NCI-H2081 (cell line): ENCODE measurements at regions not wholly inside any gene's neighbourhood (a gene's known extent, or its start where the extent isn't known, plus 50 kb on each side); places are given as distances from the start of the nearest gene placed in this dataset.

Source experiments
- DNase-seq, 2 experiments: peaks; one replicate each; lab custom pipeline; 2025; lab: John Stamatoyannopoulos, UW

DNA sequence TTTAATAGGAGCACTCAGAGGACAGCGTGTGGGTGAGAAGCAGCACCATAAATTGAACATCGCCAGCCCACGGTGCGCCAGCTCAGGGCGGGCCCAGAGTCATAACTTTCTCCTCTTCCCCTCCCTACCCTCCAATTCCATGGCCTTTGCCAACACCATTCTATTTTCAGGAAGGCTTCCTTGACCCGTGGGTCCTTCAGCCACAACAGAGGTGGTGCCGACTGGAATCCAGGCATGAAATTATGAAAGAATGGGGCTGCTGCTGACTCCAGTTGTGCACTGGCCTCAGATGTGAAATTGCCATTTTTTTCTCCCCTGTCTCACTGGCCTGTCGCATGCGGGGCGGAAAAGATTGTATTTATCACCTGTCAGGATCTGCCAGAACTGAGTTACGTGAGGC, 345.9 kb downstream of the MIAT start:
- no peak for DNase-seq

- no peak for DNase-seq
Measured at GRCh38 chr22:27004434-27004833, 347.0 kb downstream of the MIAT start.

DNA sequence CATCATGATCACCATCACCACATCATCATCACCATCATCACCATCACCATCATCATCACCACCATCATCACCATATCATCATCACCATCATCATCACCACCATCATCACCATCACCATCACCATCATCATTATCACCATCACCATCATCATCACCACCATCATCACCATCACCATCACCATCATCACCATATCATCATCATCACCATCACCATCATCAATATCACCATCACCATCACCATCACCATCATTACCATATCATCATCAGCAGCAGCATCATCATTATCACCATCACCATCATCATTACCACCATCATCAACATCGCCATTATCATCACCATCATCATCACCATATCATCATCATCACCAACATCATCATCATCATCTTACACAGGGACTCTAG, 351.1 kb downstream of the MIAT start:
- DNase-seq: no peak

DNA sequence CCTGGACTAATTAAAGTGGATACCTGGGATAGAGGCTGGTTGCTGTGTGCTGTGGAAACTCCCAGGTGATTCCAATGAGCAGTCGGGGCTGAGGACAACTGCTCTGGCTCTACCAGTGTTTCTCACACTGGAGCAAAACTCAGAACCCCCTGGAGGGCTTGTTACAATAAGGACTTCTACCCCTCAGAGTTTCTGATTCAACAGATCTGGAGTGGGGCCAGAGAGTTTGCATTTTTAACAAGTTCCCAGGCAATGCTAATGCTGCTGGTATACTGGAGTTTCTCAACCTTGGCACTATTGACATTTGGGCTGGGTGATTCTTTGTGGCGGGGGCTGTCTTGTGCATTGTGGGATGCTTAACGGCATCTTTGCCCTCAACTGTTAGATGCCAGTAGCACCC, 353.7 kb downstream of the MIAT start:
- no peak for DNase-seq

DNA sequence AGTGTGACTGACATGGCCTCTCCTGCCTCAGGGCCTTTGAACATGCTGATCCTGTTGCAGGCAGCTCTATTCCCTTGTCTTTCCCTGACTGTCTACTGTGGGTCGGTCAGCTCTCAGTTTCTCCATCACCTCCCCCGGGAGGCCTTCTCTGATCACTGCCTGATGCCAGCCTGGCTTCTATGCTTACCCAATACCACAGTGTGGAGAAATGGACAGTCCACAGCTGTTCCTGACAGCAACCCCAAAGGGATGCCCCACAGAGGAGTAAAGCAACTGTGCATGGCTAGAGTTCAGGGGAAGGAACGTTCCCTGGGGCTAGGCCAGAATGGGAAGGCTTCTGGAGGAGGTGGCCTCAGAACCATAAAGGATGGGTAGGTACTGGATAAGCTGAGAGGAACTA, 354.3 kb downstream of the MIAT start:
- DNase-seq: no peak

- no peak for DNase-seq
Measured at GRCh38 chr22:27019827-27020226, 362.4 kb downstream of the MIAT start.

- no peak for DNase-seq
Measured at GRCh38 chr22:27022274-27022895, 365.0 kb downstream of the MIAT start.

DNA sequence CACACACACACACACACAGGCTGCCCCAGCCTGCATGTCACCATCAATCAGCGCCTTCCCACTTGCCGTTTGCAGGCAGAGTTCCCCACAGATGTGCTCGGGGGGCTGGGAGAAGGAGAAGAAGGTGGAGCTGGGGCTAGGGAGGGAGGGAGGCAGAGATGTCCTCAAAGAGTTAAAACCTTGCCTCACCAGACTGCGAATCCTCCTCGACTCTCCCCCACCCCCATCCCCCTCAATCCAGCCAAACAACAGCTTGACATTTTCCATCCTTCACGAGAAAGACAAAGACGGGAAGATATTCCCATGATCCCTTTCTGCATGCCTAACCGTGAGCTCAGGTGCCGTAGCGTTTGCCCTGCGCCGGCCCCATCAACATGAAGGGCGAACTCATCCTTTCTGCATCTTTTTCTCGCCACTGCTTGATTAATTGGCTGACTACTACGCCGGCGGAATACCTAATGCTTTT, 365.5 kb downstream of the MIAT start:
- no peak for DNase-seq

DNA sequence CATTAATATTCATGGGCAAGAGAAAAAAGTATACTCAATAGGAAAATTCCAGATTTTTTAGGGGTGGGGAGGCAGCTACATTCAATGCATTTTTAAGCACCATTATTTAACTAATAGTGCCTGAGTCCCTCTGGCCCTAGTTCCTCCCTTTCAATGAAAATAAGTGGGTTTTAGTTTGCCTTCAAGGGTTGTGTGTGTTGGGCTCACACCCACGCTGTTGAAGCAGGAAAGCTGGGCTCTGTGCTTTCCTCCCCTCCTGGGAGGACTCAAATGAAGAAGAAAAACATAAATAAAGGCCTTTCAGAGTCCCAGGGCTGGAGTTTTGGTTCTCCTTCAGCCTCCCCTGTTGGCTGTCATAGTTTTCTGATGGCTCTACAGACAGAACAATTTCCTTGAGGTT, 366.2 kb downstream of the MIAT start:
- no peak for DNase-seq

GRCh38 chr22:27024982-27025381, 367.6 kb downstream of the MIAT start:
- no peak for DNase-seq

DNA sequence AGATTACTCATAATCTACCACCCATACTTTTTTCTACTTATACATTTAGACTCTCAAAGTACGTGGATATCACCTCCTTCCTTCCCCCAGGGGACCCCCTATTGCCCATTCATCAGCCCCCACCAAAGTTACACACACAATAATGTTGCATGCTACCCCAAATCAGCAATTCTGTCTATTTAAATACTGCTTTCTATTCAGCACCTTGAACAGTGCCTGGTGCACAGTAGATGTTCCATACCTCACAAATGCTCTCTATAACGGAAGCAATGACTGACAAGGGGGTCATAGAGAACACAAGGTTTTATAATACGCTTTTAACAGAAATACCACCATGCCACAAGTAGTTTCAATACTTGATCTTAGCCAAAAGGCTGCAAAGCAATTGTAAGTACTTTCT, 370.7 kb downstream of the MIAT start:
- DNase-seq: no peak

- no peak for DNase-seq
Measured at GRCh38 chr22:27029584-27030130, 372.3 kb downstream of the MIAT start.

- peak; percentile 18 to 55 for DNase-seq
Measured at GRCh38 chr22:27032091-27032761, 374.8 kb downstream of the MIAT start.

- DNase-seq: no peak
Measured at GRCh38 chr22:27041745-27042310, 384.4 kb downstream of the MIAT start.

DNA sequence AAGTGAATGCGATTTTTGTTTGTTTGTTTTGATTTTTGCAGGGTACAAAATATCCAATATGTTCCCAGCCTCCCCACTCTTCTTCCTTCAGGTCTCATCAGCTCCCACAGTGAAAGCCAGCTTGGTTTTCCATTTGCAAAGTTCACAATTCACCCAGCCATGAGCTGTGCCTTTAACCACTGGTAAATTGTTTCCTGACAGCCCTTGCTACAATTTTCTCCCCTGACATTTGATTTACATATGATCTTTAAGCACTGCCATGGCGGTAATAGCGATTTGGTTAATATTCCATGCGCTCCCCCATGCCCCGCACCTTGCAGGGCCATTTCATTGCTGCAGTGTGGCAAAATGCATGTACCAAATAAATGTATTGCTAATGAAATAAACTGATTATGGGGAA, 385.9 kb downstream of the MIAT start:
- no peak for DNase-seq

DNA sequence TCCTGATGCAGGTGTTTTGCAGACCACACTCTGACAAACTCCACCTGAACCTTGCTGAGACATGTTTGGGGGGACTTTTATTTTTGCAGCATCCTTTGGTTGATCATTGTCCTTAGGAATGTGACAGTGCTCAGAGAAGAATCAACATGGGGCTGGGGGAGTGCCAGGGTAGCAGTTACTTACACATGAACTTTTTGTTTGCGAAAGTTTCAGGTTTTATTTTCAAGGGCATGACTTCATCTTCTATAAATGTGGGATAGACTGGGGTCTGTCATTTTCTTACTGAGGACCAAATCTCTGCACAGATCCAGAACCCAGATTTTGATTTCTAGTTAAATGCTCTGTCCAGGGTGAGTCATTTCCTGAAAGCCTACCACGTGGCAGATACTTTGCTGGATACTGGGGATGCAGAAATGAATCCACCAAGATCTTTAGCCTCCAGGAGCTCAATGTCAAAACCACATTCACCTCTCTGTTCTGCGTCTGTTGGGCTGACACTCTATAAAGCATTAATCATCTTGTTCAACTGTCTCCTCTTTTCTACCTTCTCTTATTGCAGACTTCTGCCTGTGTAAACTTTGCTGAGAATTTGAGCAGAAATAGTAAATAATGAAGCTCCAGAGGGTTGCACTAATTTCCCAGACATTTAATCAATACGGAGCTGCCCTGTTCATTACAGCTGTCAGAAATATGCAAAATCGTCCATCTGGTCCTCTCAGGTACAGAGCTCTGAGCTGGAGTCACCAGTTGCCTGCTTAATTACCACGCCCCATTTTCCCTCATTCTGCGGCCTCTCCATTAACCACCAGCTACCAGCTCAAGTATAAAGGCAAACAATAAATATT, 387.9 kb downstream of the MIAT start:
- DNase-seq: peak in 1 of 2 experiments; percentile 10

GRCh38 chr22:27046086-27046485, 388.7 kb downstream of the MIAT start:
- DNase-seq: peak; percentile 11 to 62

DNA sequence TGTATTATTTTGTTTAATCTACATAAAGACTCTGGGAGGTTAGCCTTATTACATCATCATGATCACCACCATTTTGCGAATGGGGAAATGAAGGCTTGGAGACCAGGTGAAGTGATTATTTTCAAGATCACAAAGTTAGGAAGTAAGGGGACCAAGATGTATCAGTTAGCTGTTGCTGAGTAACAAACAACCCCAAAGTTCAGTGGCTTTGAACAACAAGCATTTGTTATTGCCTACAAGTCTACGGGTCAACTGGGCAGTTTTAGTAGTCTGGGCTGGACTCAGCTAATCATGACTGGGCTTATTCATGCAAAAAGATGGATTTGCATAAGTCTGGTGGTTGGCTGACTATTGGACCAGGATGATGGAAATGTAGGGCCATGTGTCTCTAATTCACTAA, 389.2 kb downstream of the MIAT start:
- no peak for DNase-seq

- DNase-seq: no peak
Measured at GRCh38 chr22:27050771-27051170, 393.4 kb downstream of the MIAT start.

GRCh38 chr22:27051407-27051806, 394.0 kb downstream of the MIAT start:
- DNase-seq: no peak

- peak; percentile 9 to 59 for DNase-seq
Measured at GRCh38 chr22:27057717-27058116, 400.3 kb downstream of the MIAT start.

DNA sequence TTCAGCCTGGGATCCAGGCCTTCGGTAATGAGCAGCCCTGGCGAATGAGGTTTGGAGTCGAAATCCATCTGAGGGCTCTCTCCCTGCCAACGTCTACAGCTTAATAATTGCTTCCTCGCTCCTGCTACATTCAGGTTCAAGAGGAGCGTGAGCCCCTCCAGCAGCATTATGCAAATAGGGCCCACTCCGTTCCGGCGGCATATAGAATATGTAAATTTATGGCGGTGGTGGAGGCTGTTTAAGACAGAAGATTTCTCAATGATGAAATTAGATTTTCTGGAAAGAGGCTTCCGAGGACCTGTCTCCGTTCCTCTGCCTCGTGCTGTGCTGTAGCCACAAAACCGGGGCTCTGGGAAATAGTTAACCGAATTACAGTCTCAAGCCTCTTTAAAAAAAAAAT, 402.8 kb downstream of the MIAT start:
- DNase-seq: no peak
